ENCODE measurements at regions not wholly inside any gene's neighbourhood (a gene's known extent, or its start where the extent isn't known, plus 50 kb on each side); places are given as distances from the start of the nearest gene placed in this dataset.

GRCh38 chr10:2459713-2460112 lies 607.6 kb upstream of the PFKP start (continued):
- TF ChIP-seq ZNF532 (CRISPR knock-in tag; IDR thresholded peaks at IDR 0.05; ENCODE audit: borderline replicate concordance) (no peak), ZNF425 (CRISPR knock-in tag; conservative IDR thresholded peaks at IDR 0.05) (no peak), ERG (CRISPR knock-in tag; IDR thresholded peaks at IDR 0.05) (no peak), NFATC4 (CRISPR knock-in tag; IDR thresholded peaks at IDR 0.05) (no peak), PRRX2 (CRISPR knock-in tag; IDR thresholded peaks at IDR 0.05) (no peak), RELA (CRISPR knock-in tag; IDR thresholded peaks at IDR 0.05; ENCODE audit: borderline replicate concordance) (no peak), SOX15 (CRISPR knock-in tag; IDR thresholded peaks at IDR 0.05) (no peak), E2F5 (CRISPR knock-in tag; IDR thresholded peaks at IDR 0.05) (no peak)
- TF ChIP-seq, protein P1, sequence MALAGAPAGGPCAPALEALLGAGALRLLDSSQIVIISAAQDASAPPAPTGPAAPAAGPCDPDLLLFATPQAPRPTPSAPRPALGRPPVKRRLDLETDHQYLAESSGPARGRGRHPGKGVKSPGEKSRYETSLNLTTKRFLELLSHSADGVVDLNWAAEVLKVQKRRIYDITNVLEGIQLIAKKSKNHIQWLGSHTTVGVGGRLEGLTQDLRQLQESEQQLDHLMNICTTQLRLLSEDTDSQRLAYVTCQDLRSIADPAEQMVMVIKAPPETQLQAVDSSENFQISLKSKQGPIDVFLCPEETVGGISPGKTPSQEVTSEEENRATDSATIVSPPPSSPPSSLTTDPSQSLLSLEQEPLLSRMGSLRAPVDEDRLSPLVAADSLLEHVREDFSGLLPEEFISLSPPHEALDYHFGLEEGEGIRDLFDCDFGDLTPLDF (CRISPR knock-in tag; IDR thresholded peaks at IDR 0.05), result no peak
- TF ChIP-seq, protein P2, sequence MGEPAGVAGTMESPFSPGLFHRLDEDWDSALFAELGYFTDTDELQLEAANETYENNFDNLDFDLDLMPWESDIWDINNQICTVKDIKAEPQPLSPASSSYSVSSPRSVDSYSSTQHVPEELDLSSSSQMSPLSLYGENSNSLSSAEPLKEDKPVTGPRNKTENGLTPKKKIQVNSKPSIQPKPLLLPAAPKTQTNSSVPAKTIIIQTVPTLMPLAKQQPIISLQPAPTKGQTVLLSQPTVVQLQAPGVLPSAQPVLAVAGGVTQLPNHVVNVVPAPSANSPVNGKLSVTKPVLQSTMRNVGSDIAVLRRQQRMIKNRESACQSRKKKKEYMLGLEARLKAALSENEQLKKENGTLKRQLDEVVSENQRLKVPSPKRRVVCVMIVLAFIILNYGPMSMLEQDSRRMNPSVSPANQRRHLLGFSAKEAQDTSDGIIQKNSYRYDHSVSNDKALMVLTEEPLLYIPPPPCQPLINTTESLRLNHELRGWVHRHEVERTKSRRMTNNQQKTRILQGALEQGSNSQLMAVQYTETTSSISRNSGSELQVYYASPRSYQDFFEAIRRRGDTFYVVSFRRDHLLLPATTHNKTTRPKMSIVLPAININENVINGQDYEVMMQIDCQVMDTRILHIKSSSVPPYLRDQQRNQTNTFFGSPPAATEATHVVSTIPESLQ (CRISPR knock-in tag; IDR thresholded peaks at IDR 0.05), result no peak

- ChIA-PET POLR2A (interaction anchor here (0.6 kb wide), 1 partner anchor 22 kb away, joined by 7 read pairs; no protein-coding TSS in a partner anchor), CTCF (no interaction called here)
- H3K9me3 Mint-ChIP-seq, result peaks cover 33% of the 10 kb centered on the region
- H3K27ac Mint-ChIP-seq, result no peak overlapping the region; the same call in 1 of the 2 replicates
- peaks cover 13% of the 10 kb centered on the region for H3K36me3 Mint-ChIP-seq
- ATAC-seq (peak; percentile 98), DNase-seq (ENCODE audit: low spot score) (peak; percentile 15)
- no peak overlapping the region for H3K4me3 Mint-ChIP-seq
- peaks cover 14% of the 10 kb centered on the region for H3K27me3 Mint-ChIP-seq (ENCODE audit: low read depth)
- H3K4me1 Mint-ChIP-seq, result peaks cover 27% of the 10 kb centered on the region
- no peak for TF ChIP-seq ATF1 (CRISPR knock-in tag; IDR thresholded peaks at IDR 0.05)
- no peak for TF ChIP-seq E2F4 (CRISPR knock-in tag; IDR thresholded peaks at IDR 0.05; ENCODE audit: borderline replicate concordance, low read depth)
- TF ChIP-seq ZNF138 (CRISPR knock-in tag; conservative IDR thresholded peaks at IDR 0.05), result 0 out of 2 replicates have a peak, but pooled peaks have one; percentile 48
- no peak for TF ChIP-seq TCF7 (CRISPR knock-in tag; IDR thresholded peaks at IDR 0.05; ENCODE audit: low read depth)
- no peak for TF ChIP-seq NFYB (CRISPR knock-in tag; conservative IDR thresholded peaks at IDR 0.05; ENCODE audit: low read depth)
- no peak for TF ChIP-seq GABPB1 (CRISPR knock-in tag; IDR thresholded peaks at IDR 0.05)
- TF ChIP-seq, protein P1 (CRISPR knock-in tag; IDR thresholded peaks at IDR 0.05), result no peak
- TF ChIP-seq, protein P3, sequence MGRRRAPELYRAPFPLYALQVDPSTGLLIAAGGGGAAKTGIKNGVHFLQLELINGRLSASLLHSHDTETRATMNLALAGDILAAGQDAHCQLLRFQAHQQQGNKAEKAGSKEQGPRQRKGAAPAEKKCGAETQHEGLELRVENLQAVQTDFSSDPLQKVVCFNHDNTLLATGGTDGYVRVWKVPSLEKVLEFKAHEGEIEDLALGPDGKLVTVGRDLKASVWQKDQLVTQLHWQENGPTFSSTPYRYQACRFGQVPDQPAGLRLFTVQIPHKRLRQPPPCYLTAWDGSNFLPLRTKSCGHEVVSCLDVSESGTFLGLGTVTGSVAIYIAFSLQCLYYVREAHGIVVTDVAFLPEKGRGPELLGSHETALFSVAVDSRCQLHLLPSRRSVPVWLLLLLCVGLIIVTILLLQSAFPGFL (CRISPR knock-in tag; IDR thresholded peaks at IDR 0.05; ENCODE audit: borderline replicate concordance), result no peak
- no peak for TF ChIP-seq ZNF317 (CRISPR knock-in tag; IDR thresholded peaks at IDR 0.05; ENCODE audit: borderline replicate concordance, low read depth)
These were observed 610.5 kb upstream of the PFKP start for GRCh38 chr10:2456834-2457233.
